ENCODE measurements at regions not wholly inside any gene's neighbourhood (a gene's known extent, or its start where the extent isn't known, plus 50 kb on each side); places are given as distances from the start of the nearest gene placed in this dataset.

DNA sequence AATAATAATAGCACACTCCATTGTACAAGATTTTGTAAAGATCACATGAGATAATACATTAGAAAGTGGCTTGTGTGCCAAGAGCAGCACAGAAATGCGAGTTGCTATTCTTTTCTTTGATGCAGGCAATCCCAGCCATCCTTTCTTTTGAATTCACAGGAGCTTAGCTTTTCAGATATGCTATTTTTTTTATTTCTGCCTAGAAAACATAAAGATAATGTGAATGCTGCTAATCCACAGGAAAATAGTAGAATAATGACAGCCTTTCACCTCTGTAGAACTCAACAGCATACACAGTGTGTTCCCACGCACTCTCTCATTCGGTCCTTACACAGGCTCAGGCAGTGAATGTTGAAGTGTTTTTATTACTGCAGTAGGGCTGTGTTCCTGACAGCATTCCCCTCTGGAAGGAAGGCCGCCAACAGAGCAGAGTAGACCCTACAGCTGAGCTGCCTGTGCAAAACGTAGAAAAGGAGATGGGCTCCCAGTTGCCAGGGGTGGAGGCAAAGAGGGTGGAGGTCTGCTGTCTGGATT lies 138.8 kb upstream of the TAPT1 start:
- TF ChIP-seq, protein P1, sequence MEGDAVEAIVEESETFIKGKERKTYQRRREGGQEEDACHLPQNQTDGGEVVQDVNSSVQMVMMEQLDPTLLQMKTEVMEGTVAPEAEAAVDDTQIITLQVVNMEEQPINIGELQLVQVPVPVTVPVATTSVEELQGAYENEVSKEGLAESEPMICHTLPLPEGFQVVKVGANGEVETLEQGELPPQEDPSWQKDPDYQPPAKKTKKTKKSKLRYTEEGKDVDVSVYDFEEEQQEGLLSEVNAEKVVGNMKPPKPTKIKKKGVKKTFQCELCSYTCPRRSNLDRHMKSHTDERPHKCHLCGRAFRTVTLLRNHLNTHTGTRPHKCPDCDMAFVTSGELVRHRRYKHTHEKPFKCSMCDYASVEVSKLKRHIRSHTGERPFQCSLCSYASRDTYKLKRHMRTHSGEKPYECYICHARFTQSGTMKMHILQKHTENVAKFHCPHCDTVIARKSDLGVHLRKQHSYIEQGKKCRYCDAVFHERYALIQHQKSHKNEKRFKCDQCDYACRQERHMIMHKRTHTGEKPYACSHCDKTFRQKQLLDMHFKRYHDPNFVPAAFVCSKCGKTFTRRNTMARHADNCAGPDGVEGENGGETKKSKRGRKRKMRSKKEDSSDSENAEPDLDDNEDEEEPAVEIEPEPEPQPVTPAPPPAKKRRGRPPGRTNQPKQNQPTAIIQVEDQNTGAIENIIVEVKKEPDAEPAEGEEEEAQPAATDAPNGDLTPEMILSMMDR (optimal IDR thresholded peaks at IDR 0.05 in 1 of 3, IDR thresholded peaks at IDR 0.05 in 1 of 3, conservative IDR thresholded peaks at IDR 0.05 in 1 of 3; ENCODE audit: extremely low read depth in 1 of 3, insufficient read depth in 2 of 3, low read length in 3 of 3), result no peak
- no peak for TF ChIP-seq EZH2 (IDR thresholded peaks at IDR 0.05; ENCODE audit: low read length)
